ENCODE measurements at regions not wholly inside any gene's neighbourhood (a gene's known extent, or its start where the extent isn't known, plus 50 kb on each side); places are given as distances from the start of the nearest gene placed in this dataset.

GRCh38 chr11:88398791-88399570 lies 61.4 kb upstream of the CTSC start:
- TF ChIP-seq CTCF (IDR thresholded peaks at IDR 0.05) (no peak), EZH2 (IDR thresholded peaks at IDR 0.05) (no peak)
